Caco-2 (cell line): ENCODE measurements at regions not wholly inside any gene's neighbourhood (a gene's known extent, or its start where the extent isn't known, plus 50 kb on each side); places are given as distances from the start of the nearest gene placed in this dataset.

ENCODE experiments used
- BruUV-seq: library from RNA; stranded (reverse); fragments of 400-500 nt; replicated peaks from 2 replicates; lab custom pipeline; 2021; lab: Mats Ljungman, UMichigan
- CTCF ChIA-PET: fragments of 300-600 bp; sonication (Branson Sonifier 250); formaldehyde crosslinking; loops from one replicate; lab custom pipeline; 2022; ENCODE audit warnings: antibody characterized with exemption; lab: Charles Lee
- POLR2A ChIA-PET: fragments of 300-600 bp; sonication (Branson Sonifier 250); formaldehyde crosslinking; loops from one replicate; lab custom pipeline; 2022; ENCODE audit warnings: antibody characterized with exemption; lab: Charles Lee
- DNase-seq, 2 experiments: peaks; one replicate each; pipeline versions ENCODE4 v3.0.0 to v3.0.0-alpha.2; 2020 to 2022
- H3K27me3 ChIP-seq: replicated peaks from 2 replicates; pipeline ENCODE4 v1.6.0; 2011; ENCODE audit warnings: low read length; ENCODE audit not compliant: control insufficient read depth, insufficient read depth
- H3K36me3 ChIP-seq: 2 replicates; pipeline ENCODE4 v1.5.1; 2011; ENCODE audit warnings: low read length; ENCODE audit not compliant: control insufficient read depth, insufficient read depth
- H3K4me1 ChIP-seq: fragments of 250-450 bp; sonication (Bioruptor Pico); 2 replicates; pipeline ENCODE4 v1.5.1; 2020; ENCODE audit warnings: mild to moderate bottlenecking
- H3K4me3 ChIP-seq: 2 replicates; pipeline ENCODE4 v1.5.1; 2011; ENCODE audit warnings: low read depth, mild to moderate bottlenecking, control low read depth, low read length
- H3K9me3 ChIP-seq: fragments of 250-450 bp; sonication (Bioruptor Pico); 2 replicates; pipeline ENCODE4 v1.5.1; 2020; ENCODE audit warnings: mild to moderate bottlenecking, moderate library complexity
- H3K27ac Mint-ChIP-seq: one replicate; pipeline ENCODE4 v1.8.0; 2022; ENCODE audit warnings: mixed read lengths; ENCODE audit not compliant: unreplicated experiment
- H3K27me3 Mint-ChIP-seq: one replicate; pipeline ENCODE4 v1.8.0; 2022; ENCODE audit warnings: mixed read lengths; ENCODE audit not compliant: insufficient read depth, unreplicated experiment
- H3K36me3 Mint-ChIP-seq: one replicate; pipeline ENCODE4 v1.8.0; 2022; ENCODE audit warnings: mild to moderate bottlenecking, mixed read lengths; ENCODE audit not compliant: insufficient read depth, unreplicated experiment
- H3K4me1 Mint-ChIP-seq: one replicate; pipeline ENCODE4 v1.8.0; 2022; ENCODE audit warnings: low read depth, mixed read lengths; ENCODE audit not compliant: unreplicated experiment
- H3K4me3 Mint-ChIP-seq: one replicate; pipeline ENCODE4 v1.8.0; 2022; ENCODE audit warnings: mild to moderate bottlenecking, moderate library complexity, mixed read lengths; ENCODE audit not compliant: unreplicated experiment
- H3K9me3 Mint-ChIP-seq: one replicate; pipeline ENCODE4 v1.8.0; 2022; ENCODE audit warnings: mixed read lengths; ENCODE audit not compliant: unreplicated experiment
- CTCF ChIP-seq, 2 experiments: fragments of 200-600 bp in 1 of 2; IDR thresholded peaks; 1 replicate in 1 of 2; 2 replicates in 1 of 2; pipeline versions ENCODE4 v1.5.1 to v1.8.0; 2011 to 2022; ENCODE audit warnings: antibody characterized with exemption in 1 of 2, control low read depth in 1 of 2, inconsistent platforms in 1 of 2, low read depth in 1 of 2, low read length in 1 of 2, mild to moderate bottlenecking in 1 of 2, moderate library complexity in 1 of 2; ENCODE audit not compliant: insufficient read depth in 1 of 2, severe bottlenecking in 1 of 2, unreplicated experiment in 1 of 2
- intact Hi-C: fragments of 100-400 bp; cut with micrococcal nuclease; formaldehyde crosslinking; loops from one replicate; pipeline ENCODE4 v1.10.0; 2022; ENCODE audit not compliant: unreplicated experiment

- Histone ChIP-seq H3K4me3 (no peak overlapping the region), H3K27me3 (no peaks in the 10 kb centered on the region), H3K36me3 (no peaks in the 10 kb centered on the region), H3K4me1 (no peaks in the 10 kb centered on the region), H3K9me3 (no peaks in the 10 kb centered on the region)
- ChIA-PET CTCF (no interaction called here), POLR2A (no interaction called here)
- BruUV-seq, result no TSS peak
- no peaks in the 10 kb centered on the region for H3K36me3 Mint-ChIP-seq
- intact Hi-C loops, result no loop called here
- H3K4me1 Mint-ChIP-seq, result no peaks in the 10 kb centered on the region
- H3K27ac Mint-ChIP-seq, result no peak overlapping the region
- no peak for DNase-seq
- H3K9me3 Mint-ChIP-seq, result no peaks in the 10 kb centered on the region
- peaks cover 3% of the 10 kb centered on the region for H3K27me3 Mint-ChIP-seq
- H3K4me3 Mint-ChIP-seq, result no peak overlapping the region
- no peak for TF ChIP-seq CTCF (IDR thresholded peaks at IDR 0.05; ENCODE audit: insufficient read depth in 1 of 2, low read depth in 1 of 2, low read length in 1 of 2, severe bottlenecking in 1 of 2, unreplicated experiment in 1 of 2)
Observed at GRCh38 chr4:78989697-78990270, 50.5 kb upstream of the PAQR3 start.
